GM12878 (cell line): ENCODE measurements at regions not wholly inside any gene's neighbourhood (a gene's known extent, or its start where the extent isn't known, plus 50 kb on each side); places are given as distances from the start of the nearest gene placed in this dataset.

Experiments used
- ATAC-seq: fragments of 200-7000 bp; cut with Tn5 transposase; 3 replicates; pipeline ENCODE4 v1.9.1; 2020; ENCODE audit warnings: mild to moderate bottlenecking, moderate library complexity
- BruUV-seq: library from RNA; stranded (reverse); fragments of 400-500 nt; replicated peaks from 2 replicates; lab custom pipeline; 2021; lab: Mats Ljungman, UMichigan
- CTCF ChIA-PET: fragments of 300-600 bp; sonication (Branson Sonifier 250); formaldehyde crosslinking; extraction: SDS; loops from one replicate; lab custom pipeline; 2021; ENCODE audit warnings: inconsistent platforms; lab: Yijun Ruan, JAX
- POLR2A ChIA-PET: fragments of 350-600 bp; formaldehyde crosslinking; extraction: SDS; loops from one replicate; lab custom pipeline; 2021; ENCODE audit warnings: inconsistent platforms; lab: Charles Lee
- RAD21 ChIA-PET: fragments of 300-600 bp; sonication (Branson Sonifier 250); formaldehyde crosslinking; loops from one replicate; lab custom pipeline; 2023; ENCODE audit warnings: antibody characterized with exemption; ENCODE audit not compliant: unreplicated experiment; lab: Charles Lee
- SMC1A ChIA-PET: fragments of 300-600 bp; sonication (Branson Sonifier 250); formaldehyde crosslinking; loops from one replicate; lab custom pipeline; 2023; ENCODE audit not compliant: unreplicated experiment, uncharacterized antibody; lab: Charles Lee
- DNase-seq: peaks from one replicate; pipeline ENCODE4 v3.0.0-alpha.2; 2011; ENCODE audit warnings: low read depth, low spot score
- FAIRE-seq: peaks from 3 replicates; lab custom pipeline; 2011; peaks lifted over from hg19 to GRCh38; lab: Jason Lieb, UNC
- H2AFZ ChIP-seq: 2 replicates; pipeline ENCODE4 v1.6.0; 2011; ENCODE audit warnings: low read depth, low read length, control low read depth; ENCODE audit not compliant: control insufficient read depth
- H3K27ac ChIP-seq: 2 replicates; pipeline ENCODE4 v1.5.1; 2011; ENCODE audit warnings: control low read depth; ENCODE audit not compliant: control insufficient read depth, insufficient read depth
- H3K27me3 ChIP-seq, 2 experiments: replicated peaks in 1 of 2; 2 replicates each; pipeline versions ENCODE4 v1.6.0 to v1.6.1; 2011; ENCODE audit warnings: low read length in 1 of 2; ENCODE audit not compliant: control insufficient read depth in 2 of 2, insufficient read depth in 2 of 2
- H3K36me3 ChIP-seq, 2 experiments: 2 replicates each; pipeline ENCODE4 v1.5.1; 2011; ENCODE audit warnings: low read length in 1 of 2; ENCODE audit not compliant: control insufficient read depth in 2 of 2, insufficient read depth in 2 of 2
- H3K4me1 ChIP-seq: 2 replicates; pipeline ENCODE4 v1.6.1; 2011; ENCODE audit warnings: mild to moderate bottlenecking, low read length, moderate library complexity, mixed read lengths; ENCODE audit not compliant: control insufficient read depth, insufficient read depth
- H3K4me2 ChIP-seq: 2 replicates; pipeline ENCODE4 v1.6.0; 2011; ENCODE audit warnings: control low read depth; ENCODE audit not compliant: control insufficient read depth, insufficient read depth
- H3K4me3 ChIP-seq: fragments of 200-600 bp; sonication (generic); 2 replicates; pipeline ENCODE4 v1.5.1; 2016
- H3K79me2 ChIP-seq: 2 replicates; pipeline ENCODE4 v1.6.0; 2011; ENCODE audit warnings: low read length; ENCODE audit not compliant: control insufficient read depth, insufficient read depth
- H3K9ac ChIP-seq: 2 replicates; pipeline ENCODE4 v1.8.0; 2011; ENCODE audit warnings: low read length, control low read depth, mixed read lengths; ENCODE audit not compliant: control insufficient read depth, insufficient read depth
- H3K9me3 ChIP-seq: replicated peaks from 3 replicates; pipeline ENCODE4 v1.5.1; 2011; ENCODE audit warnings: mild to moderate bottlenecking, low read length; ENCODE audit not compliant: control insufficient read depth, insufficient read depth
- H4K20me1 ChIP-seq: 2 replicates; pipeline ENCODE4 v1.6.0; 2011; ENCODE audit not compliant: control insufficient read depth, insufficient read depth
- CBFB ChIP-seq: IDR thresholded peaks from 2 replicates; pipeline ENCODE4 v1.6.1; 2016; ENCODE audit warnings: antibody characterized with exemption, low read depth
- IKZF1 ChIP-seq: fragments of 450-650 bp; conservative IDR thresholded peaks from 2 replicates; pipeline ENCODE4 v1.6.1; 2017; ENCODE audit warnings: antibody characterized with exemption, mild to moderate bottlenecking
- KLF5 ChIP-seq: fragments of 450-650 bp; IDR thresholded peaks from 2 replicates; pipeline ENCODE4 v1.6.1; 2014; ENCODE audit warnings: mild to moderate bottlenecking; ENCODE audit not compliant: partially characterized antibody
- NFXL1 ChIP-seq: fragments of 450-650 bp; IDR thresholded peaks from 2 replicates; pipeline ENCODE4 v1.6.1; 2017; ENCODE audit warnings: antibody characterized with exemption, mild to moderate bottlenecking, borderline replicate concordance
- NRF1 ChIP-seq: conservative IDR thresholded peaks from 2 replicates; pipeline ENCODE4 v1.6.1; 2011; ENCODE audit warnings: mild to moderate bottlenecking, low read depth, low read length, improper control_type of control experiment
- PAX5 ChIP-seq: IDR thresholded peaks from 2 replicates; pipeline ENCODE4 v1.6.1; 2011; ENCODE audit warnings: low read depth, low read length, borderline replicate concordance
- SMARCA5 ChIP-seq: fragments of 450-650 bp; IDR thresholded peaks from 2 replicates; pipeline ENCODE4 v1.6.1; 2017; ENCODE audit warnings: mild to moderate bottlenecking
- TARDBP ChIP-seq: IDR thresholded peaks from 2 replicates; pipeline ENCODE4 v1.6.1; 2016; ENCODE audit warnings: borderline replicate concordance
- YY1 ChIP-seq: IDR thresholded peaks from 2 replicates; pipeline ENCODE4 v1.6.1; 2011; ENCODE audit warnings: low read depth, mild to moderate bottlenecking, low read length
- ZNF592 ChIP-seq: fragments of 450-650 bp; IDR thresholded peaks from 2 replicates; pipeline ENCODE4 v1.6.1; 2017; ENCODE audit warnings: mild to moderate bottlenecking, moderate library complexity
- ZSCAN29 ChIP-seq: fragments of 450-650 bp; IDR thresholded peaks from 2 replicates; pipeline ENCODE4 v1.6.1; 2017; ENCODE audit warnings: mild to moderate bottlenecking, moderate library complexity
- WGBS: methylation state at CpG from one replicate; pipeline ENCODE4 v1.1.6; 2016; ENCODE audit warnings: low lambda C conversion rate; ENCODE audit not compliant: insufficient replicate concordance, insufficient coverage; ENCODE audit errors: missing lambda C conversion rate; 5-methylcytosine and 5-hydroxymethylcytosine counted together
- in situ Hi-C: fragments of 300-500 bp; cut with MboI; formaldehyde crosslinking; loops from 9 replicates; pipeline ENCODE4 v1.14.3; 2018; ENCODE audit warnings: mixed read lengths
- intact Hi-C: fragments of 100-400 bp; cut with micrococcal nuclease; formaldehyde crosslinking; loops from one replicate; pipeline ENCODE4 v1.14.2; 2022; ENCODE audit not compliant: unreplicated experiment
- TF ChIP-seq, protein P1 (sequence below): fragments of 450-650 bp; IDR thresholded peaks from 2 replicates; pipeline ENCODE4 v1.6.1; 2016; ENCODE audit warnings: mild to moderate bottlenecking
- TF ChIP-seq, protein P2 (sequence below): IDR thresholded peaks from 2 replicates; pipeline ENCODE4 v1.6.1; 2011; ENCODE audit warnings: low read depth, low read length, improper control_type of control experiment, borderline replicate concordance
- TF ChIP-seq, protein P3 (sequence below): fragments of 450-650 bp; IDR thresholded peaks from 2 replicates; pipeline ENCODE4 v1.6.1; 2017; ENCODE audit warnings: antibody characterized with exemption, mild to moderate bottlenecking, moderate library complexity

GRCh38 chr5:53194086-53194485, 84.5 kb upstream of the MOCS2 start:
- TF ChIP-seq NFXL1 (no peak), ZSCAN29 (no peak), NRF1 (no peak), TARDBP (no peak), YY1 (no peak), PAX5 (no peak), KLF5 (no peak), ZNF592 (no peak), SMARCA5 (no peak), IKZF1 (no peak), CBFB (no peak)
- TF ChIP-seq, protein P1, sequence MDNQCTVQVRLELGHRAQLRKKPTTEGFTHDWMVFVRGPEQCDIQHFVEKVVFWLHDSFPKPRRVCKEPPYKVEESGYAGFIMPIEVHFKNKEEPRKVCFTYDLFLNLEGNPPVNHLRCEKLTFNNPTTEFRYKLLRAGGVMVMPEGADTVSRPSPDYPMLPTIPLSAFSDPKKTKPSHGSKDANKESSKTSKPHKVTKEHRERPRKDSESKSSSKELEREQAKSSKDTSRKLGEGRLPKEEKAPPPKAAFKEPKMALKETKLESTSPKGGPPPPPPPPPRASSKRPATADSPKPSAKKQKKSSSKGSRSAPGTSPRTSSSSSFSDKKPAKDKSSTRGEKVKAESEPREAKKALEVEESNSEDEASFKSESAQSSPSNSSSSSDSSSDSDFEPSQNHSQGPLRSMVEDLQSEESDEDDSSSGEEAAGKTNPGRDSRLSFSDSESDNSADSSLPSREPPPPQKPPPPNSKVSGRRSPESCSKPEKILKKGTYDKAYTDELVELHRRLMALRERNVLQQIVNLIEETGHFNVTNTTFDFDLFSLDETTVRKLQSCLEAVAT, result no peak
- TF ChIP-seq, protein P2, sequence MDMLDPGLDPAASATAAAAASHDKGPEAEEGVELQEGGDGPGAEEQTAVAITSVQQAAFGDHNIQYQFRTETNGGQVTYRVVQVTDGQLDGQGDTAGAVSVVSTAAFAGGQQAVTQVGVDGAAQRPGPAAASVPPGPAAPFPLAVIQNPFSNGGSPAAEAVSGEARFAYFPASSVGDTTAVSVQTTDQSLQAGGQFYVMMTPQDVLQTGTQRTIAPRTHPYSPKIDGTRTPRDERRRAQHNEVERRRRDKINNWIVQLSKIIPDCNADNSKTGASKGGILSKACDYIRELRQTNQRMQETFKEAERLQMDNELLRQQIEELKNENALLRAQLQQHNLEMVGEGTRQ, result no peak
- TF ChIP-seq, protein P3, sequence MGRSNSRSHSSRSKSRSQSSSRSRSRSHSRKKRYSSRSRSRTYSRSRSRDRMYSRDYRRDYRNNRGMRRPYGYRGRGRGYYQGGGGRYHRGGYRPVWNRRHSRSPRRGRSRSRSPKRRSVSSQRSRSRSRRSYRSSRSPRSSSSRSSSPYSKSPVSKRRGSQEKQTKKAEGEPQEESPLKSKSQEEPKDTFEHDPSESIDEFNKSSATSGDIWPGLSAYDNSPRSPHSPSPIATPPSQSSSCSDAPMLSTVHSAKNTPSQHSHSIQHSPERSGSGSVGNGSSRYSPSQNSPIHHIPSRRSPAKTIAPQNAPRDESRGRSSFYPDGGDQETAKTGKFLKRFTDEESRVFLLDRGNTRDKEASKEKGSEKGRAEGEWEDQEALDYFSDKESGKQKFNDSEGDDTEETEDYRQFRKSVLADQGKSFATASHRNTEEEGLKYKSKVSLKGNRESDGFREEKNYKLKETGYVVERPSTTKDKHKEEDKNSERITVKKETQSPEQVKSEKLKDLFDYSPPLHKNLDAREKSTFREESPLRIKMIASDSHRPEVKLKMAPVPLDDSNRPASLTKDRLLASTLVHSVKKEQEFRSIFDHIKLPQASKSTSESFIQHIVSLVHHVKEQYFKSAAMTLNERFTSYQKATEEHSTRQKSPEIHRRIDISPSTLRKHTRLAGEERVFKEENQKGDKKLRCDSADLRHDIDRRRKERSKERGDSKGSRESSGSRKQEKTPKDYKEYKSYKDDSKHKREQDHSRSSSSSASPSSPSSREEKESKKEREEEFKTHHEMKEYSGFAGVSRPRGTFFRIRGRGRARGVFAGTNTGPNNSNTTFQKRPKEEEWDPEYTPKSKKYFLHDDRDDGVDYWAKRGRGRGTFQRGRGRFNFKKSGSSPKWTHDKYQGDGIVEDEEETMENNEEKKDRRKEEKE, result no peak
- TF ChIP-seq, all 136 proteins: peak for 0
- FAIRE-seq (no peak), DNase-seq (no peak), ATAC-seq (no peak)
- no peaks in the 10 kb centered on the region for H4K20me1 ChIP-seq
- no peak overlapping the region for H3K4me2 ChIP-seq
- ChIA-PET POLR2A (no interaction called here), CTCF (interaction anchor here (0.7 kb wide), 1 partner anchor 24 kb away, joined by 3 read pairs; no protein-coding TSS in a partner anchor), RAD21 (no interaction called here), SMC1A (interaction anchor here (1.0 kb wide), 1 partner anchor 12 kb away, joined by 4 read pairs; no protein-coding TSS in a partner anchor)
- no peak overlapping the region for H3K27ac ChIP-seq
- no peak overlapping the region for H3K4me3 ChIP-seq
- 0% methylated on average over 2 of the region's 2 CpGs for WGBS
- no peaks in the 10 kb centered on the region for H3K27me3 ChIP-seq
- no peaks in the 10 kb centered on the region for H3K9me3 ChIP-seq
- no peaks in the 10 kb centered on the region for H3K79me2 ChIP-seq
- intact Hi-C loops, result no loop called here
- no peaks in the 10 kb centered on the region for H3K4me1 ChIP-seq
- in situ Hi-C loops, result no loop called here
- BruUV-seq, result no TSS peak
- H2AFZ ChIP-seq, result no peak overlapping the region
- no peaks in the 10 kb centered on the region for H3K36me3 ChIP-seq
- H3K9ac ChIP-seq, result no peak overlapping the region
